Ishikawa (cell line): ENCODE measurements at regions not wholly inside any gene's neighbourhood (a gene's known extent, or its start where the extent isn't known, plus 50 kb on each side); places are given as distances from the start of the nearest gene placed in this dataset.

ENCODE experiments used
- CEBPB ChIP-seq: IDR thresholded peaks from 2 replicates; pipeline ENCODE4 v1.6.1; 2012
- CREB1 ChIP-seq: IDR thresholded peaks from 2 replicates; pipeline ENCODE4 v1.6.1; 2012; ENCODE audit warnings: low read depth
- EGR1 ChIP-seq: IDR thresholded peaks from 2 replicates; pipeline ENCODE4 v1.6.1; 2012
- EP300 ChIP-seq: IDR thresholded peaks from 2 replicates; pipeline ENCODE4 v1.6.1; 2012; ENCODE audit warnings: borderline replicate concordance
- FOXM1 ChIP-seq: IDR thresholded peaks from 2 replicates; pipeline ENCODE4 v1.6.1; 2012; ENCODE audit warnings: low read depth, borderline replicate concordance
- MAX ChIP-seq: IDR thresholded peaks from 2 replicates; pipeline ENCODE4 v1.6.1; 2012
- NFIC ChIP-seq: IDR thresholded peaks from 2 replicates; pipeline ENCODE4 v1.6.1; 2012
- RAD21 ChIP-seq: IDR thresholded peaks from 2 replicates; pipeline ENCODE4 v1.6.1; 2012; ENCODE audit warnings: low read depth
- REST ChIP-seq: IDR thresholded peaks from 2 replicates; pipeline ENCODE4 v1.6.1; 2012; ENCODE audit warnings: low read depth, mild to moderate bottlenecking
- TAF1 ChIP-seq: IDR thresholded peaks from 2 replicates; pipeline ENCODE4 v1.6.1; 2012; ENCODE audit warnings: low read depth, mild to moderate bottlenecking
- TCF12 ChIP-seq: IDR thresholded peaks from 2 replicates; pipeline ENCODE4 v1.6.1; 2012; ENCODE audit warnings: low read depth
- TEAD4 ChIP-seq: IDR thresholded peaks from 2 replicates; pipeline ENCODE4 v1.6.1; 2012
- USF1 ChIP-seq: IDR thresholded peaks from 2 replicates; pipeline ENCODE4 v1.6.1; 2012
- YY1 ChIP-seq: IDR thresholded peaks from 2 replicates; pipeline ENCODE4 v1.6.1; 2012; ENCODE audit warnings: low read depth
- ZBTB7A ChIP-seq: IDR thresholded peaks from 2 replicates; pipeline ENCODE4 v1.6.1; 2012; ENCODE audit warnings: low read depth

- TF ChIP-seq EP300 (no peak), CREB1 (no peak), TAF1 (no peak), TCF12 (no peak), USF1 (no peak), TEAD4 (no peak)
Observed at GRCh38 chr18:24530630-24531111, 70.2 kb downstream of the HRH4 start.

DNA sequence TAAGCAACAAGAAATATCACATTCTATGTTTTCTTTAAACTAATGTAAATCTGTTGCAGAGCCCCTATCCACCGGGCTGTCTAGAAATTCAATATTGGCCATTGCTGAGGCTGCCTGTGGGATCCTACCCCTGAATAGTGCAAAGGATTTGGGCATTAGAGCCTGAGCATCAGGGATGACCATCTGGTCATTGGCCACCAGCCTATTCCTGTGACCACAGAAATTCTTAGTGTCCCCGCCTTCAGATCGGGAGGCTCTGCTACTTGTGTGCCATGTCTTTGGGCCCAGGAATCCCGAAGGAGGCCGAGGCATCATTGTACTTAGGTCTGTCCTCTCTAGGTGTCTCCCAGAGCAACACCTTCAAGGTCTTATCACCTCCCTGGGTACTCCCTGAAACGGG, 73.8 kb downstream of the HRH4 start:
- TF ChIP-seq TEAD4 (no peak), FOXM1 (no peak), RAD21 (no peak), USF1 (no peak), TAF1 (no peak), EGR1 (no peak), REST (no peak)

DNA sequence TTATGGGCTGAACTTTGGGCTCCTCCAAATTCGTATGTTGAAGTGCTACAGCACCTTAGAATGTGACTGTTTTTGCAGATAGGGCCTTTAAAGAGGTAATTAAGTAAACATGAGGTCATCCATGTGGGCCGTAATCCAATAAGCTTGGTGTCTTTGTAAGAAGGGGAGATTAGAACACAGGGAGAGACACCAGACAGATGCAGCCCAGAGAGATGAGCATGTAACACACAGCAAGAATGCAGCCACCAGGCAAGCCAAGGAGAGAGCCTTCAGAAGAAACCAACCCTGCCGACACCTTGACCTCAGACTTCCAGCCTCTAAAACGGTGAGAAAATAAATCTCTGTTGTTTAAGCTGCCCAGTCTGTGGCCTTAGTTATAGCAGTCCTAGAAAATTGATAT, 74.3 kb downstream of the HRH4 start:
- TF ChIP-seq TAF1, result no peak
- no peak for TF ChIP-seq USF1
- TF ChIP-seq NFIC, result no peak
- TF ChIP-seq CEBPB, result no peak
- TF ChIP-seq FOXM1, result no peak
- TF ChIP-seq EGR1, result no peak
- no peak for TF ChIP-seq TEAD4
- TF ChIP-seq CREB1, result no peak
- no peak for TF ChIP-seq ZBTB7A
- TF ChIP-seq TCF12, result no peak
- no peak for TF ChIP-seq EP300
- TF ChIP-seq MAX, result no peak
- TF ChIP-seq YY1, result no peak
- no peak for TF ChIP-seq REST
- no peak for TF ChIP-seq RAD21

GRCh38 chr18:24535527-24536295, 75.3 kb downstream of the HRH4 start:
- TF ChIP-seq NFIC (no peak), REST (no peak), FOXM1 (no peak), TAF1 (no peak), TEAD4 (no peak), TCF12 (no peak), EGR1 (no peak), RAD21 (no peak), CREB1 (no peak), CEBPB (no peak), ZBTB7A (no peak), USF1 (no peak), EP300 (no peak), YY1 (no peak)
